NOMO-1 treated with dmso at 0.1 percent for 144 hours (cell line): ENCODE measurements at regions not wholly inside any gene's neighbourhood (a gene's known extent, or its start where the extent isn't known, plus 50 kb on each side); places are given as distances from the start of the nearest gene placed in this dataset.

Experiments
- DNase-seq: peaks from one replicate; lab custom pipeline; 2025; ENCODE audit not compliant: unreplicated experiment; lab: John Stamatoyannopoulos, UW

DNA sequence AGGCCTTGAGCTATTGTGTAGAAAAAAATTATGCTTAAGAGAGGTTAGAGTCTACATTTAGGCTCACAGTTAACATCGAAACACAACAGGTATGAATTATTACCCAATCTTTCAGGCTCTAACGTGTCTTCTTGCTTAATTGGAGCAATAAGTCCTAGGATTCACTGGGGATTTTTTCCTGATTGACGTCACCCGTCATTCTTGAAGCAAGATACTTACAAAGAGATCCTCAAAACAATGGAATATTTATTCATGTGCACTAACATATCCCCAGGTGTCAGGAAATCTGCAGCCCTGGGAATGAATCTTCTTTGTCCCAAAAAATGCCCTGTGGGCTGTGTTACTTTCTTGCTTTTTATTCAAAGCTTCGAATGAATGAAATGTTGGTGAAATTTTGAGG, 413.5 kb downstream of the NFIB start:
- no peak for DNase-seq

DNA sequence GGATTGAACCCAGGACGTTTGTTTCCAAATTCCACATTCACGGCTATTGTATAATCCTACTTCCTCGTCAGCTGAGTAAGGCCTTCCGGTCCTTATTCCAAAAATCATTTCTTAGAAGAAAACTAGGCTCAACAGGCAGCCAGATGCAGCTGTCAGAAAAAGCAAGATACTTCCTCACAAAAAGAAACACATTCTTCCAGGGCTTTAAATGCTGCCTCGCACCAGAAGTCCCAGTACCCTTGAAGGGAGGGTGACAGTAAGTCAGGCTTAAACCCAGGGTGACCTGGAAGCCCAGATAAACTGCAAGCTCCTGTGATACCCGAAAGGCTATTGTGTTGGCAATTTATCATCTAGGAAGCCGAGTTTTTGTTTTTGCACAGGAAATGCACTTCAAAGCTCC, 414.0 kb downstream of the NFIB start:
- DNase-seq: no peak

DNA sequence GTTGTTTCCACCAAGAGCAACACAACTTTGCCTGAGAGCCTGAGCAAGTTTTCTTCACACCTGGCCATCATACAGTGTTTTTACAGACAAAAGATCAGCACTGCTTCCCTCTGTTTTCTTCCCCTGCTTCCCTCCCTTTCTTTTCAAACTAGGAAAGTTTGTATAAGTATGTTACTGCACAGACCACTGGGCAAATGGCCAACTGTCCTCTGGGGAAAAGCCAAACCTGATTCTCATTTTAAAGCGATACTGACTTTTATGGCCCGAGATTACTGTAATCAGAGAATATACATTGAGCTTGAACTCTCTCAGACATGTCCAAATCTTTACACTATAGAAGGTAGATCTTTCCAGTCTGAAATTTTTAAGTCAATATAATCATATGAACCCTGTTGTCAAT, 415.0 kb downstream of the NFIB start:
- DNase-seq: no peak

- DNase-seq: no peak
Measured at GRCh38 chr9:13896922-13897835, 416.8 kb downstream of the NFIB start.

DNA sequence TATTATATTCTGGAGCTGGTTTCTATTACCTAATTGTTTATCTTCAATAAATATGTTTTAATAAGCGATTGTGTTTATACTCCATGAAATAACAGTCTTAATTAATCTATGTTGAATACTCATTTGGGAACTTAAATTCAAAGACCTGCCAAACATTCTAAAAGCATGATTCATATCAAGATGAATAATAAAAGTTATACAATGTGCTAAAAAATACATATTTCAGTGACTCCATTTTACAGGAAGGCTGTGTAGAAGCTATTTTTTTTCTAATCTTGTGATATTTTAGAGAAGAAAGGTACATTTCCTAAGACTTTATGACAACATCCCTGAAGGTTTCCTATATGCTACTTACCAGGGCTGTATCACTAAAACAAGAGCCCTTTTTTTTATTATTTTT, 417.9 kb downstream of the NFIB start:
- DNase-seq: no peak

DNA sequence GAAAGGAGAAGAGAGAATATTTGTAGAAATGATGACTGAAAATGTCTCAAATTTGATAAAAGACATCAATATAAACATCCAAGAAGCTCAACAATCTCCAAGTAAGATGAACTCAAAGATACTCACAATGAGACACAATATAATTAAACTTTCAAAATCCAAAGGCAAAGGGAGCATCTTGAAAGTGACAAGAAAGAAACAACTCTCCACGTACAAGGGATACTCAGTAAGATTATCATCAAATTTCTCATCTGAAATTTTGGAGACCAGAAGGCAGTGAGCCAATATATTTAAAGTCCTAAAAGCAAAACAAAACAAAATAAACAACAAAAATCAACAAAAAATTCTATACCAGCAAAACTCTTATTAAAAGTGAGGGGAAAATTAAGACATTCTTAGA, 428.7 kb downstream of the NFIB start:
- no peak for DNase-seq

GRCh38 chr9:13879981-13880380, 434.0 kb downstream of the NFIB start:
- DNase-seq: no peak

DNA sequence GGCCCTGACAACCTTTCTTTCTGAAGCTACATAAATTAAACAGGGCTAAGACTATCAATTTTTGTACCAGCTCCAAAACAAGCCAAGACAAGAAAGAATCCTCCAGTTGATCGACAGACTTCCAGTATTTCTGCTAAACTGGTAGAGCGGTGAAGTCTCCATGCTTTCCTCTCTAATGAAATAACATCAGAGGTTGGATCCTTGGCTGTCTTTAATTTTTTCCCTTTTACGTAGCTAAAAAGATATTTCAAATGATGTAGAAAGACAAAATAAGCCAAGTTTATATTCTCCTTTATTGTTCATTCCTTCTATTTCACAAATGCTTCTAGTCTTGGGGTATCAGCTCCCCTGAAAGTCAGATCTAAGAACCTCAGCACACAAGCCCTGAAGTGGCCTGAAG, 434.9 kb downstream of the NFIB start:
- no peak for DNase-seq

- no peak for DNase-seq
Measured at GRCh38 chr9:13878241-13878711, 435.7 kb downstream of the NFIB start.

DNA sequence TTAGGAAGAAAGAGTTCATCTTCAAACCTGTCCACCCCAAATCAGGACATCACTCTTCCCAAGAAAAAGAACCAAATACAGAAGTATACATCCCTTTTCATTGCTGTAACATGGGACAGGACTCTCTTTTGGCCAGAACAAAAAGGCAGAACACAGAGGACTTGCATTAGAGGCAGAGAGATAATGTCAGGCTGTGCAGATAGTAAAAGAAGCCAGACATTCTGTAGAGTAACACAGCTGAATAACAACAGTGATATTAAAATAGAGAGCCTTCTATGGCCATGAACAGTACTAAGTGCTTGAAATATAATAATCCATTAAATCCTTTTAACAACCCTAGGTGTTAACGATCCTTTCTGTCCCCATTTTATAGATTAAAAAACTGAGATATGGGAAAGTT, 437.2 kb downstream of the NFIB start:
- no peak for DNase-seq

DNA sequence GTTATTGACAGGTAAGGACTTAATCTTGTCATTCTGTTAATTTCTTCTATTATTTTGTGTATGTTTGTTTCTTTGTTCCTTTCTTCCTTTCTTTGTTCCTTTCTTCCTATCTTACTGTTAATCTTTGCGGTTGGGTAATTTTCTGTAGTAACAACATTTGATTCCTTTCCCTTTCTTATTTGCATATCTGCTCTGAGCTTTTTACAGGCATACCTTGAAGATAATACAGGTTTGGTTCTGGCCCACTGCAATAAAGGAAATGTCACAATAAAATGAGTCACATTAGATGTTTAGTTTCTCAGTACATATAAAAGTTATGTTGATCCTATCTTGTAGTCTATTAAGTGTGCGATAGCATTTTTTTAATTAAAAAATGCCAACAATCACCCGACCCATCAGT, 440.7 kb downstream of the NFIB start:
- no peak for DNase-seq

GRCh38 chr9:13868336-13868735, 445.6 kb downstream of the NFIB start:
- no peak for DNase-seq

- no peak for DNase-seq
Measured at GRCh38 chr9:13865869-13866268, 448.1 kb downstream of the NFIB start.

GRCh38 chr9:13863112-13863511, 450.8 kb downstream of the NFIB start:
- DNase-seq: no peak

DNA sequence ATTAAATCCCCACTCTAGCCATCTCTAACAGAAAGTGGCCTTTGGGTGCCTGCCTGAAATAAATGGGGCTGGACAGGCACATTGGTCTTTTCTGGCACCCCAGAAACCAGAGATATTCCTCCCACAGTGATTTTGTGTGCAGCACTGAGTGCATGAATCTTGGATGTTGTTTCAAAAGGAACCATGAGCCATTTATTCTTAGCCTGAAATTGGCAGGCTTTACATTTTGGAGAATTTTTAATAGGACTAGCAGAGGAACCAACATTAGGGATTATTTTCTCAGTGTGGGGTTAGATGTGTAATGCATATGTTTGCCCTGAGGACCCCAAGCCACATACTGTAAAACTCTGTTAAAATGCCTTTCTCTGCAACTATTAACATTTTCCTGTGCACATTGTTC, 451.3 kb downstream of the NFIB start:
- DNase-seq: no peak

DNA sequence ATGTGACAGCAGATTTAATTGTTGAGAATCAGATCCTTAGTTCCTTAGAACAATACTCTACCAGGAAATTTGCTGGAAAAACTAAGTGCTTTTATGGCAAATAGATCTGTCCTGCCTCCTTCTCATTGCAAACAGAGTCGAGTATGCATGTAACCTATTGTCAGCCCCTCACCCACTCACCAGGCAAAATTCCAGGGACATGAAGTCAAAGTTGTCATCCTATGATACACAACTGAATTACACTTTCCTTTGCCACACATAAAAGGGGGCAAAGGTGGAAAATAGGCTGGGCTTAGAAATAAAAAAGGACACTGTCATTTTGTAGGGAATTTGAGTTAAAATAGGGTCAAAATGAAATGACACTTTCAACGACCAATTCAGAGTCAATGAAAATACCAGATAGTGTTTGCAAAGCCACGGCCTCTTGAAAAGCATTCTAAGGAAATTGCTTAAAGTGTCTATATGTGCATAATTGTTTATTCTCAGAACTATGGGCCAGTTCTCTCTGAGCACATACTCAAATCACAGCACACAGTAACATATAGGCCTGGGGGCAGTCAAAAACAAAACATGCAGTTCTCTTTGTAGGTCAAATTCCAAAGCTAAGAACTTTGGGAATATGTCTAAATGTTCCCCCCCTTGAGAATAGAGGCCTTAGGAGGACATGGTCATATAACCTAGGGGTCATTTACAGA, 452.8 kb downstream of the NFIB start:
- no peak for DNase-seq

DNA sequence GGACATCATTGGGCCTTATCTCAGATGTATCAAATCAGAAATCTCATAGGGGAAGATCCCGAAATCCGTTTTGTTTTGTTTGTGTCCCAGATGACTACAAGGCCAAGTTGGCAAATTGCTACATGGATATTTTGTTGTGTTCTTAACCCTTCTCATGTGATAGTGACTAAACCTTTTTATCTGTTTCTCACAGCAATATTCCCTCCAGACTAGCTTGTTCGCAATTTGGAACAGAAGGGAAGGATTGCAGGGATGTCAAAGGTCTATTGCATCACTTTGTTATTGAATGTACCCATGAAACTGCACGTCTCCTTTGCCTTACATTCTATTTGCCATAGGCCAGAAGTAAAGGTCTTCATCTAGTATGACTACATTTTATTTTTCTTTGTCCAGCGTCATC, 453.9 kb downstream of the NFIB start:
- DNase-seq: no peak

- no peak for DNase-seq
Measured at GRCh38 chr9:13857521-13857920, 456.4 kb downstream of the NFIB start.

- DNase-seq: no peak
Measured at GRCh38 chr9:13847270-13847669, 466.7 kb downstream of the NFIB start.

GRCh38 chr9:13845460-13845859, 468.5 kb downstream of the NFIB start:
- no peak for DNase-seq

- DNase-seq: no peak
Measured at GRCh38 chr9:13841746-13842462, 472.0 kb downstream of the NFIB start.

GRCh38 chr9:13832446-13832845, 481.5 kb downstream of the NFIB start:
- DNase-seq: no peak
